ENCODE measurements at regions not wholly inside any gene's neighbourhood (a gene's known extent, or its start where the extent isn't known, plus 50 kb on each side); places are given as distances from the start of the nearest gene placed in this dataset.

- DNase-seq (no peak), ATAC-seq (peak in 1 of 2 donors; percentile 86)
- intact Hi-C loops (cut with DNase I) = no loop called here
These were observed 52.0 kb upstream of the KCNIP1 start for GRCh38 chr5:170451747-170452365.

- DNase-seq = no peak
- ATAC-seq = no peak
- intact Hi-C loops (cut with DNase I) = no loop called here
These were observed 53.7 kb upstream of the KCNIP1 start for GRCh38 chr5:170450061-170450669.

GRCh38 chr5:170449232-170449631 is 54.6 kb upstream of the KCNIP1 start:
- DNase-seq = no peak
- intact Hi-C loops (cut with DNase I) = no loop called here
- ATAC-seq = no peak

- DNase-seq (no peak), ATAC-seq (no peak)
- intact Hi-C loops (cut with DNase I) = no loop called here
These were observed 55.6 kb upstream of the KCNIP1 start for GRCh38 chr5:170448221-170448620.

GRCh38 chr5:170446365-170446764 is 57.2 kb upstream of the KCNMB1 start:
- no peak for DNase-seq
- no peak for ATAC-seq
- intact Hi-C loops (cut with DNase I) = no loop called here

- ATAC-seq (no peak), DNase-seq (no peak)
- intact Hi-C loops (cut with DNase I) = no loop called here
These were observed 56.8 kb upstream of the KCNMB1 start for GRCh38 chr5:170445936-170446335.

GRCh38 chr5:170444969-170445505 is 55.9 kb upstream of the KCNMB1 start:
- intact Hi-C loops (cut with DNase I) = no loop called here
- ATAC-seq (no peak), DNase-seq (no peak)

GRCh38 chr5:170444181-170444580 is 55.0 kb upstream of the KCNMB1 start:
- DNase-seq (no peak), ATAC-seq (no peak)
- intact Hi-C loops (cut with DNase I) = no loop called here

GRCh38 chr5:170443624-170444023 is 54.5 kb upstream of the KCNMB1 start:
- DNase-seq (no peak), ATAC-seq (no peak)
- intact Hi-C loops (cut with DNase I) = no loop called here

GRCh38 chr5:170442921-170443320 is 53.8 kb upstream of the KCNMB1 start:
- intact Hi-C loops (cut with DNase I) = no loop called here
- ATAC-seq = no peak
- DNase-seq = no peak

- intact Hi-C loops (cut with DNase I) = no loop called here
- ATAC-seq (no peak), DNase-seq (no peak)
These were observed 53.2 kb upstream of the KCNMB1 start for GRCh38 chr5:170442391-170442790.

GRCh38 chr5:170441393-170441784 is 52.2 kb upstream of the KCNMB1 start:
- no peak for DNase-seq

GRCh38 chr5:170440771-170441392 is 51.7 kb upstream of the KCNMB1 start:
- DNase-seq (no peak), ATAC-seq (no peak)
- intact Hi-C loops (cut with DNase I) = no loop called here

More at GRCh38 chr5:170441393-170441784, 52.2 kb upstream of the KCNMB1 start:
- intact Hi-C loops (cut with DNase I) = no loop called here
- no peak for ATAC-seq

- ATAC-seq (no peak), DNase-seq (no peak)
- intact Hi-C loops (cut with DNase I) = loop anchor here in 1 of 2 donors (5.0 kb wide), 1 partner anchor 187 kb away; no protein-coding TSS in a partner anchor
These were observed 50.7 kb upstream of the KCNMB1 start for GRCh38 chr5:170439944-170440269.

GRCh38 chr5:170439223-170439943 is 50.2 kb upstream of the KCNMB1 start:
- no peak for ATAC-seq
- intact Hi-C loops (cut with DNase I) = loop anchor here in 1 of 2 donors (5.0 kb wide), 1 partner anchor 188 kb away; no protein-coding TSS in a partner anchor

More at GRCh38 chr5:170439223-170439943, 50.2 kb upstream of the KCNMB1 start:
- DNase-seq = no peak

All from left cardiac atrium (tissue), 4 donors.